H1 (cell line): ENCODE measurements at regions not wholly inside any gene's neighbourhood (a gene's known extent, or its start where the extent isn't known, plus 50 kb on each side); places are given as distances from the start of the nearest gene placed in this dataset.
"Not testable (repeated sequence)": the region's sequence is repeated elsewhere in the genome, so short reads cannot be mapped to it uniquely, and the experiment has no call there.

Experiments
- CHD2 ChIP-seq: IDR thresholded peaks from 2 replicates; pipeline ENCODE4 v1.6.1; 2012; ENCODE audit warnings: low read length, improper control_type of control experiment
- EZH2 ChIP-seq: fragments of 200-600 bp; sonication (generic); IDR thresholded peaks from 2 replicates; pipeline ENCODE4 v1.7.1; 2012; ENCODE audit warnings: low read depth, mild to moderate bottlenecking, moderate library complexity, low read length, inconsistent platforms; ENCODE audit not compliant: severe bottlenecking
- JUND ChIP-seq: IDR thresholded peaks from 2 replicates; pipeline ENCODE4 v1.6.1; 2011; ENCODE audit warnings: mild to moderate bottlenecking, improper control_type of control experiment, low read length
- POLR2A ChIP-seq, 2 experiments: IDR thresholded peaks; 1 replicate in 1 of 2; 2 replicates in 1 of 2; pipeline ENCODE4 v1.6.1; 2011; ENCODE audit warnings: low read depth in 2 of 2, low read length in 2 of 2, mild to moderate bottlenecking in 2 of 2; ENCODE audit errors: control extremely low read depth in 1 of 2
- POLR2AphosphoS5 ChIP-seq: IDR thresholded peaks from 2 replicates; pipeline ENCODE4 v1.6.1; 2011; ENCODE audit warnings: low read depth, low read length
- SIX5 ChIP-seq: IDR thresholded peaks from 2 replicates; pipeline ENCODE4 v1.6.1; 2011; ENCODE audit warnings: mild to moderate bottlenecking, low read depth, low read length
- SRF ChIP-seq: IDR thresholded peaks from 2 replicates; pipeline ENCODE4 v1.6.1; 2011; ENCODE audit warnings: mild to moderate bottlenecking, low read depth, low read length, moderate library complexity
- TAF7 ChIP-seq: optimal IDR thresholded peaks from 2 replicates; pipeline ENCODE3; 2011; ENCODE audit warnings: low read depth, mild to moderate bottlenecking, inconsistent platforms, low read length, moderate library complexity, borderline replicate concordance
- TBP ChIP-seq: IDR thresholded peaks from 2 replicates; pipeline ENCODE4 v1.6.1; 2011; ENCODE audit warnings: low read depth, low read length, improper control_type of control experiment
- YY1 ChIP-seq: IDR thresholded peaks from 2 replicates; pipeline ENCODE4 v1.6.1; 2011; ENCODE audit warnings: low read depth, mild to moderate bottlenecking, low read length
- TF ChIP-seq, protein P1 (sequence below), 3 experiments: IDR thresholded peaks; 1 replicate in 2 of 3; 2 replicates in 1 of 3; pipeline versions ENCODE4 v1.5.1 to v1.6.1; 2011; ENCODE audit warnings: low read length in 3 of 3, mild to moderate bottlenecking in 3 of 3, inconsistent platforms in 2 of 3, low read depth in 1 of 3, moderate library complexity in 1 of 3; ENCODE audit not compliant: insufficient read depth in 1 of 3; ENCODE audit errors: control extremely low read depth in 1 of 3
- TF ChIP-seq, protein P2 (sequence below): IDR thresholded peaks from 2 replicates; pipeline ENCODE4 v1.6.1; 2012; ENCODE audit warnings: inconsistent platforms
- TF ChIP-seq, protein P3 (sequence below): IDR thresholded peaks from 2 replicates; pipeline ENCODE4 v1.6.1; 2012; ENCODE audit warnings: low read length, inconsistent platforms

DNA sequence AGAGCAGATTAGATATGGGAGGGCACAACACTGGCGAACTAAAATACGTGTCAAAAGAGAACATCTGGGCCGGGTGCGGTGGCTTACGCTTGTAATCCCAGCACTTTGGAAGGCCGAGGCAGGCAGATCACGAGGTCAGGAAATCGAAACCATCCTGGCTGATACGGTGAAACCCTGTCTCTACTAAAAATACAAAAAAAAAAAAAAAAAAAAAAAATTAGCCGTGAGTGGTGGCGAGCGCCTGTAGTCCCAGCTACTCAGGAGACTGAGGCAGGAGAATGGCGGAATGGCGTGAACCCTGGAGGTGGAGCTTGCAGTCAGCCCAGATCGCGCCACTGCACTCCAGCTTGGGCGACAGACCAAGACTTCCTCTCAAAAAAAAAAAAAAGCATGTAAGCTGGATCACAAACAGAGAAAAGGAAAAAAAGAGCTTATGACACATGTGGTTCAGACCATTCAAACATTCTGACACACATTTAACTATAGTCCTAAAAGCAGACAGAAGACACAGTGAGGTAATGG, 1716.9 kb downstream of the SI start:
- TF ChIP-seq POLR2AphosphoS5; POLR2A (IDR thresholded peaks at IDR 0.05; ENCODE audit: control extremely low read depth in 1 of 2, low read depth in 2 of 2, low read length in 2 of 2); JUND; YY1; CHD2; TBP; SIX5; EZH2; TAF7; SRF: not testable (repeated sequence)
- TF ChIP-seq, protein P1, sequence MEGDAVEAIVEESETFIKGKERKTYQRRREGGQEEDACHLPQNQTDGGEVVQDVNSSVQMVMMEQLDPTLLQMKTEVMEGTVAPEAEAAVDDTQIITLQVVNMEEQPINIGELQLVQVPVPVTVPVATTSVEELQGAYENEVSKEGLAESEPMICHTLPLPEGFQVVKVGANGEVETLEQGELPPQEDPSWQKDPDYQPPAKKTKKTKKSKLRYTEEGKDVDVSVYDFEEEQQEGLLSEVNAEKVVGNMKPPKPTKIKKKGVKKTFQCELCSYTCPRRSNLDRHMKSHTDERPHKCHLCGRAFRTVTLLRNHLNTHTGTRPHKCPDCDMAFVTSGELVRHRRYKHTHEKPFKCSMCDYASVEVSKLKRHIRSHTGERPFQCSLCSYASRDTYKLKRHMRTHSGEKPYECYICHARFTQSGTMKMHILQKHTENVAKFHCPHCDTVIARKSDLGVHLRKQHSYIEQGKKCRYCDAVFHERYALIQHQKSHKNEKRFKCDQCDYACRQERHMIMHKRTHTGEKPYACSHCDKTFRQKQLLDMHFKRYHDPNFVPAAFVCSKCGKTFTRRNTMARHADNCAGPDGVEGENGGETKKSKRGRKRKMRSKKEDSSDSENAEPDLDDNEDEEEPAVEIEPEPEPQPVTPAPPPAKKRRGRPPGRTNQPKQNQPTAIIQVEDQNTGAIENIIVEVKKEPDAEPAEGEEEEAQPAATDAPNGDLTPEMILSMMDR (IDR thresholded peaks at IDR 0.05; ENCODE audit: control extremely low read depth in 1 of 3, insufficient read depth in 1 of 3, low read depth in 1 of 3, low read length in 3 of 3) = not testable (repeated sequence)
- TF ChIP-seq, protein P2, sequence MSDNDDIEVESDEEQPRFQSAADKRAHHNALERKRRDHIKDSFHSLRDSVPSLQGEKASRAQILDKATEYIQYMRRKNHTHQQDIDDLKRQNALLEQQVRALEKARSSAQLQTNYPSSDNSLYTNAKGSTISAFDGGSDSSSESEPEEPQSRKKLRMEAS = not testable (repeated sequence)
- TF ChIP-seq, protein P3, sequence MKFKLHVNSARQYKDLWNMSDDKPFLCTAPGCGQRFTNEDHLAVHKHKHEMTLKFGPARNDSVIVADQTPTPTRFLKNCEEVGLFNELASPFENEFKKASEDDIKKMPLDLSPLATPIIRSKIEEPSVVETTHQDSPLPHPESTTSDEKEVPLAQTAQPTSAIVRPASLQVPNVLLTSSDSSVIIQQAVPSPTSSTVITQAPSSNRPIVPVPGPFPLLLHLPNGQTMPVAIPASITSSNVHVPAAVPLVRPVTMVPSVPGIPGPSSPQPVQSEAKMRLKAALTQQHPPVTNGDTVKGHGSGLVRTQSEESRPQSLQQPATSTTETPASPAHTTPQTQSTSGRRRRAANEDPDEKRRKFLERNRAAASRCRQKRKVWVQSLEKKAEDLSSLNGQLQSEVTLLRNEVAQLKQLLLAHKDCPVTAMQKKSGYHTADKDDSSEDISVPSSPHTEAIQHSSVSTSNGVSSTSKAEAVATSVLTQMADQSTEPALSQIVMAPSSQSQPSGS = not testable (repeated sequence)
